K562 (cell line): ENCODE measurements at regions not wholly inside any gene's neighbourhood (a gene's known extent, or its start where the extent isn't known, plus 50 kb on each side); places are given as distances from the start of the nearest gene placed in this dataset.
"Not testable (repeated sequence)": the region's sequence is repeated elsewhere in the genome, so short reads cannot be mapped to it uniquely, and the experiment has no call there.

ENCODE experiments used
- ATAC-seq: fragments of 200-7000 bp; cut with Tn5 transposase; 3 replicates; pipeline ENCODE4 v1.9.1; 2020; ENCODE audit warnings: moderate library complexity
- BruUV-seq: library from RNA; stranded (reverse); fragments of 400-500 nt; replicated peaks from 2 replicates; lab custom pipeline; 2021; lab: Mats Ljungman, UMichigan
- CTCF ChIA-PET: fragments of 300-600 bp; formaldehyde crosslinking; extraction: SDS; loops from one replicate; lab custom pipeline; 2021; ENCODE audit warnings: low intra/inter-chr PET ratio; lab: Yijun Ruan, JAX
- POLR2A ChIA-PET: fragments of 300-600, 350-650 bp; sonication (Branson Sonifier 250); formaldehyde crosslinking; extraction: SDS; loops from one replicate; lab custom pipeline; 2021; ENCODE audit warnings: antibody characterized with exemption, inconsistent platforms; lab: Yijun Ruan, JAX
- DNase-seq, 4 experiments: peaks; one replicate each; pipeline versions ENCODE4 v3.0.0 to v3.0.0-alpha.2; 2011 to 2018; ENCODE audit warnings: low spot score in 3 of 4, mixed read lengths in 3 of 4; ENCODE audit errors: extremely low read depth in 1 of 4
- FAIRE-seq: peaks from 2 replicates; lab custom pipeline; 2011; peaks lifted over from hg19 to GRCh38; lab: Jason Lieb, UNC
- H2AFZ ChIP-seq: 2 replicates; pipeline ENCODE4 v1.6.0; 2011; ENCODE audit warnings: low read depth, low read length, control low read depth, inconsistent platforms
- H3K27ac ChIP-seq: fragments of 200-600 bp; 3 replicates; pipeline ENCODE4 v1.8.0; 2011; ENCODE audit warnings: low read depth, mild to moderate bottlenecking, control low read depth, inconsistent platforms, low read length, moderate library complexity, mixed read lengths; ENCODE audit errors: extremely low read depth
- H3K27me3 ChIP-seq, 2 experiments: fragments of 300-600 bp in 1 of 2; 2 replicates in 1 of 2; 3 replicates in 1 of 2; pipeline versions ENCODE4 v1.6.0 to v1.8.0; 2011; ENCODE audit warnings: inconsistent platforms in 2 of 2, low read length in 2 of 2, mild to moderate bottlenecking in 1 of 2, mixed read lengths in 1 of 2, moderate library complexity in 1 of 2; ENCODE audit not compliant: control insufficient read depth in 2 of 2, insufficient read depth in 2 of 2
- H3K36me3 ChIP-seq: fragments of 300-600 bp; 3 replicates; pipeline ENCODE4 v1.8.0; 2011; ENCODE audit warnings: mild to moderate bottlenecking, low read length, inconsistent platforms; ENCODE audit not compliant: control insufficient read depth, insufficient read depth
- H3K4me1 ChIP-seq, 2 experiments: fragments of 200-600 bp in 1 of 2; replicated peaks in 1 of 2; 2 replicates in 1 of 2; 3 replicates in 1 of 2; pipeline versions ENCODE4 v1.5.1 to v1.8.0; 2011; ENCODE audit warnings: inconsistent platforms in 2 of 2, low read length in 2 of 2, mild to moderate bottlenecking in 1 of 2, mixed read lengths in 1 of 2, moderate library complexity in 1 of 2; ENCODE audit not compliant: control insufficient read depth in 2 of 2, insufficient read depth in 2 of 2
- H3K4me2 ChIP-seq: 2 replicates; pipeline ENCODE4 v1.6.1; 2011; ENCODE audit warnings: low read length, control low read depth, inconsistent platforms, mixed read lengths; ENCODE audit not compliant: insufficient read depth
- H3K4me3 ChIP-seq: fragments of 200-600 bp; sonication (generic), shearing (Covaris generic); 2 replicates; pipeline ENCODE4 v1.5.1; 2016; ENCODE audit warnings: control low read depth, inconsistent platforms
- H3K79me2 ChIP-seq: fragments of 200-600 bp; 3 replicates; pipeline ENCODE4 v1.8.0; 2011; ENCODE audit warnings: low read length, inconsistent platforms; ENCODE audit not compliant: control insufficient read depth, insufficient read depth
- H3K9ac ChIP-seq, 2 experiments: 2 replicates each; pipeline versions ENCODE4 v1.6.0 to v1.6.1; 2011; ENCODE audit warnings: low read depth in 2 of 2, low read length in 2 of 2, control low read depth in 1 of 2, inconsistent platforms in 1 of 2, mild to moderate bottlenecking in 1 of 2, mixed read lengths in 1 of 2; ENCODE audit not compliant: insufficient read depth in 1 of 2
- H3K9me1 ChIP-seq: one replicate; pipeline ENCODE4 v1.6.0; 2011; ENCODE audit warnings: inconsistent platforms, mild to moderate bottlenecking, low read length, moderate library complexity; ENCODE audit not compliant: control insufficient read depth, insufficient read depth
- H3K9me3 ChIP-seq: replicated peaks from 2 replicates; pipeline ENCODE4 v1.5.1; 2011; ENCODE audit warnings: low read depth, low read length, inconsistent platforms; ENCODE audit not compliant: control insufficient read depth, insufficient read depth
- H4K20me1 ChIP-seq: replicated peaks from 2 replicates; pipeline ENCODE4 v1.6.1; 2011; ENCODE audit warnings: low read length, inconsistent platforms, mixed read lengths; ENCODE audit not compliant: control insufficient read depth, insufficient read depth
- WGBS: fragments of 100-300 bp; shearing (Covaris generic); methylation state at CpG from one replicate; pipeline ENCODE4 v1.1.6; 2016; ENCODE audit warnings: low coverage, mixed read lengths; ENCODE audit not compliant: insufficient coverage; ENCODE audit errors: missing lambda C conversion rate; 5-methylcytosine and 5-hydroxymethylcytosine counted together
- in situ Hi-C: fragments of 300-500 bp; cut with MboI; formaldehyde crosslinking; loops from 4 replicates; pipeline ENCODE4 v1.15.0; 2018; ENCODE audit warnings: inconsistent platforms, mixed read lengths
- intact Hi-C: fragments of 100-400 bp; cut with micrococcal nuclease; formaldehyde crosslinking; loops from 2 replicates; pipeline ENCODE4 v1.14.2; 2022

DNA sequence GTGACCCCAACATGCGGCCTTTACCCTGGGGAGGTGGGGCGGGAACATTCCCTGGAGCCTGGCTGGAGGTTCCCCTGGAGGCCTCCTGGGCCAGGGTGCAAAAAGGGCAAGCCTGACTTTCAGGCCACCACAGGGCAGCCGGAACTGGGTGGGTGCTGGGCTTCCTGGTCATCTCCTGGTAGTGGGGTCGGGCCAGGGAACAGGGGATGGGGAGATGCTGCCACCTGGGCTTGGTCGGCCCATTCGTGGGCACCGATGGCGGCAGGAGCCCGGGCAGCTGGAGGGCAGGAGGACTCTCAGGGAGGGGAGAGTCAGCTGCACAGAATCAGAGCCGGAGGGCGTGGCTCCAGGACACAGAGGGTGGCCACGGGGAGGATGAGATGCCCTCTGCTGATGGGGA lies 112.0 kb upstream of the EFCAB3 start:
- H3K9me3 ChIP-seq = not testable (repeated sequence)
- 6% methylated on average over 7 of the region's 12 CpGs for WGBS

DNA sequence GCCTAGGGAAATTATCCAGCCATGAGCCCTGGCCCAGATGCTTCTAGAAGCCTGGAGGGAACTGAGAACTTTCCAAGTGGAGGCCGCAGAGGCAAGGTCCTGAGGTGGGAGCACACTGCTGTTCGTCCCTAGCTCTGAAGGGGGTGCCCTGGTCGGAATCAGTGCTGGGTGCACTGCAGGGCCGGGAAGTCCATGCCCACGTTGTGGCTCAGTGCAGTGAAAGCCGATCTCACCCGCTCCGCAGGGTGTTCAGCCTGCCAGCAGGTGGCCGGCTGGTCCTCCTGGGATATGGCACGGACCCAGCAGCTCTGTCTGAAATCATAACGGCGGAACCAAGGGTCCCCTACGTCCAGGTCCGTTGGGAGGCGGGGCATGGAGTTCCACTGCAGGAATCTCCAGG lies 115.4 kb upstream of the EFCAB3 start:
- FAIRE-seq, H3K36me3 ChIP-seq, H3K9ac ChIP-seq, in situ Hi-C loops, H3K9me3 ChIP-seq, H4K20me1 ChIP-seq, H2AFZ ChIP-seq, H3K27ac ChIP-seq, BruUV-seq, H3K4me1 ChIP-seq, H3K27me3 ChIP-seq, ATAC-seq, H3K4me3 ChIP-seq, DNase-seq, H3K79me2 ChIP-seq, H3K4me2 ChIP-seq, intact Hi-C loops, H3K9me1 ChIP-seq, CTCF ChIA-PET, POLR2A ChIA-PET: not testable (repeated sequence)
- no CpG with 5 or more reads among the region's 15 CpGs for WGBS

More for the DNA sequence above, 112.0 kb upstream of the EFCAB3 start:
- BruUV-seq, H4K20me1 ChIP-seq, H3K36me3 ChIP-seq, in situ Hi-C loops, H3K27me3 ChIP-seq, H3K9ac ChIP-seq, H3K27ac ChIP-seq, intact Hi-C loops, H3K79me2 ChIP-seq, CTCF ChIA-PET, ATAC-seq, H3K4me2 ChIP-seq, H3K4me3 ChIP-seq, H2AFZ ChIP-seq, H3K9me1 ChIP-seq, H3K4me1 ChIP-seq, FAIRE-seq, POLR2A ChIA-PET, DNase-seq: not testable (repeated sequence)

DNA sequence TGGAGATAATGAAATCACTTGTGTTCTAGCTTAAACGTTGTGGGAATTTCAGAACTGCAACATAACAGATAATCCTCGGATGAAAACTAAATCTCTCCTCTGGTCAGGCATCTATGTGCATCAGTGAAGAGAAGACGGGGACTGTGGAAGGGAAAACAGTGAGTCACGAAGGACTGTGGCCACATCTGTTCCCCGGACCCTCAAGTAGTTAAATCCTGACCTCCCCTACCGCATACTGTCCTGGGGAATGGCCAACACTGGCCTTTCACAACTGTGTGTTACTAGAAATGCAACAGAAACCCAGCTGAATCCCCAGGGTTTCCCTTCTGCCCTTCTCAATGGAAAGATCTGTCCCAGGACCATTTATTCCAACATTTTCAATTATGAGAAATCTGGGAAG lies 124.6 kb upstream of the EFCAB3 start:
- 21% methylated on average over 6 of the region's 6 CpGs for WGBS
- not testable (repeated sequence) for DNase-seq

DNA sequence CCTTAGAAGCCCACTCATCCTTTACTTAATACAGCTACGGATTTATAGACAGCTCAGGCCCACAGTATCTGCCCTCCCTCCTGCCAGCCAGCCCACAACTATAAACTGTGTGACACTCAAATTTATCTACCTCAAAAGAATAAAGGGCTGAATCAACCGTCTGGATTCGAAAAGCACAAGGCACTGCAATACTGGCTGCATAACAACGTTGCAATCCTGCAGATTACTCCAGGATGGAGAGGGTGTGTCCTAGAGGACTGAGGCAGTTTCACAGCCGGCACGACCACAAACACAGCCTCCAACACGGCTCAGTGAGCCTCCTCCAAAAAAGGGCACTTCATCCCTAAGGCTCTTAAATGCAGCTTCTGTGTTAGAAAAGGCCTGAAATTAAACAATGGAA lies 138.3 kb upstream of the EFCAB3 start:
- H3K27ac ChIP-seq, intact Hi-C loops, H3K4me3 ChIP-seq, BruUV-seq, H3K4me1 ChIP-seq, H3K9me3 ChIP-seq, H4K20me1 ChIP-seq, in situ Hi-C loops, POLR2A ChIA-PET, H3K79me2 ChIP-seq, H3K4me2 ChIP-seq, H3K9ac ChIP-seq, H3K9me1 ChIP-seq, FAIRE-seq, H3K36me3 ChIP-seq, H3K27me3 ChIP-seq, CTCF ChIA-PET: not testable (repeated sequence)
- ATAC-seq = peak; percentile 75
- 13% methylated on average over 7 of the region's 7 CpGs for WGBS
- H2AFZ ChIP-seq = peak overlapping the region; percentile 67; the same call in 1 of the 2 replicates
- peak in 1 of 4 experiments; percentile 18 for DNase-seq

More for the DNA sequence above, 124.6 kb upstream of the EFCAB3 start:
- H3K4me2 ChIP-seq, H3K27me3 ChIP-seq, intact Hi-C loops, H3K4me3 ChIP-seq, ATAC-seq, H3K4me1 ChIP-seq, H3K36me3 ChIP-seq, H3K9me1 ChIP-seq, H3K9me3 ChIP-seq, in situ Hi-C loops, BruUV-seq, H3K79me2 ChIP-seq, CTCF ChIA-PET, H4K20me1 ChIP-seq, H2AFZ ChIP-seq, FAIRE-seq, POLR2A ChIA-PET, H3K9ac ChIP-seq, H3K27ac ChIP-seq: not testable (repeated sequence)
